NCI-H345 treated with DMSO at 0.1 percent for 48 hours (cell line): ENCODE measurements at regions not wholly inside any gene's neighbourhood (a gene's known extent, or its start where the extent isn't known, plus 50 kb on each side); places are given as distances from the start of the nearest gene placed in this dataset.

Source experiments
- DNase-seq: peaks from one replicate; lab custom pipeline; 2025; ENCODE audit not compliant: unreplicated experiment; lab: John Stamatoyannopoulos, UW

DNA sequence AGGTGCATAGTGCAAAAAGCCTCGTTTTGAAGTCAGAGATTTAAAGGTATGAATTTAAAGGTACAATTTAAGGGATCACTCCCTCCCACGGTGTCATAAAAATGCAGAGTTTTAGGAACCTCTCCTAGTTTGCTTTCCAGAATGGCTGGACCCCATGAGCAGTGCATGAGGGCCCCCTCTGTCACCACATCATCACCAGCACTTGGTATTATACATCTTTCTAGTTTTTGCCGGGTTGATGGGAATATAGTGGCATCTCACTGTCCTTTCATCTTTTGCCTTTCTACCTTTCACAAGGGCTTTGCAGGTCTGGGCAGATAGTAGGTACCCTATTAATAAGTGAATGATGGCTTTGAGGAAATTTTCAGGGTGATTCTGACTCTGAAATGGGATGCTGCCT lies 103.6 kb upstream of the AGBL1 start:
- DNase-seq, result no peak

- no peak for DNase-seq
Observed at GRCh38 chr15:85976986-85977385, 102.7 kb upstream of the AGBL1 start.

DNA sequence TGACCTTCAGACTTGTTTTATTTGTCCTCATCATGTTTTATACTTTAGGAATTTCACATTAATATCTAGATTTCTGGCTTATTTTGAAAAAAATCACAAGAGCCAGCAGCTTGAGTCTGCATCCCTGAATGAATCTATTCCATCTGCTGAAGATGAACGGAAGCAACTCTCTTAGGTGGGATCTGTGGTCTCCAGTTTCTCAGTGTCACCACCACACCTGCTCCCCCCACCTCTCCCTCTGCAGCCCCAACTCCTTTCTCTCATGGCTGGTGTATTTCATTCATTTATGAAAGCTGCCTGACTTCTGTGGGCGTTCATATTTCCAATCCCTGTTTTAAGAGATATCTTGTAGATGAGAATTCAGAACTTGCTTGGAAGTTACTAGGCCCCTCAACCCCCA lies 102.1 kb upstream of the AGBL1 start:
- no peak for DNase-seq

DNA sequence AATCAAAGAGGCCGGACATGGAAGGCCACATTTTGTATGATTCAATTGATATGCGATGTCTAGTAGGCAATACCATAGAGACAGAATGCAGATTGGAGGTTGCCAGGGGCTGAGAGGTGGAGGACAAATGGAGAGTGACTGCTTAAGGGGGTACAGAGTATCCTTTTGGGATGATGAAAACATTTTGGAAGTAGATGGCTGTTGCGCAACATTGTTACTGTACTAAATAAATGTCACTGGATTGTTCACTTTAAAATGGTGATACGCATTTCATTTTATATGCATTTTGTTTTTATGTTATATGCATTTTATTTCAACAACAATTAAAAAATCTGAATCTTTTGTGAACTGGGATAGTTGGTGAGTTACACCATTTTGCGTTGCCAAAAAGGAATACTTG lies 99.7 kb upstream of the AGBL1 start:
- no peak for DNase-seq

GRCh38 chr15:85980946-85981345 lies 98.7 kb upstream of the AGBL1 start:
- no peak for DNase-seq

GRCh38 chr15:85984241-85984640 lies 95.4 kb upstream of the AGBL1 start:
- no peak for DNase-seq

DNA sequence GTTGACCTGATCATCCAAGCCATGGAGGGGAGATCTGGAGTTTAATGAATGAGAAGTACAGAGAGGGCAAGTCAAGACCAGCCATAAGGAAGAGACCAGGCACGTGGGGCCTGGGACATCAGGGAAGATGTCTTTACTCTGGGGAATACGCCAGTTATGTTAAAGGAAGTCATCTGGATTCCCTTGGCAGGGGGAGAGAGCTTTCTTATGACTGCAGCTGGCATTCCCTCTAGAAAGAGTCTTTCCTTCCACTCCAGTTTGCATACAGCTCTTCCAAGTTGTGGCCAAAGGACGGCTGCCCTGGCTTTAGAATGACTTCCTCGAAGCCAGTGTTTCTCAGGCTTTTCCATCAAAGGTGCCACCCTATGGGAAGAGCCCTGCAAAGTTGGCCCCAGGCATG lies 93.6 kb upstream of the AGBL1 start:
- DNase-seq, result no peak

- DNase-seq, result no peak
Observed at GRCh38 chr15:85986741-85987140, 92.9 kb upstream of the AGBL1 start.

DNA sequence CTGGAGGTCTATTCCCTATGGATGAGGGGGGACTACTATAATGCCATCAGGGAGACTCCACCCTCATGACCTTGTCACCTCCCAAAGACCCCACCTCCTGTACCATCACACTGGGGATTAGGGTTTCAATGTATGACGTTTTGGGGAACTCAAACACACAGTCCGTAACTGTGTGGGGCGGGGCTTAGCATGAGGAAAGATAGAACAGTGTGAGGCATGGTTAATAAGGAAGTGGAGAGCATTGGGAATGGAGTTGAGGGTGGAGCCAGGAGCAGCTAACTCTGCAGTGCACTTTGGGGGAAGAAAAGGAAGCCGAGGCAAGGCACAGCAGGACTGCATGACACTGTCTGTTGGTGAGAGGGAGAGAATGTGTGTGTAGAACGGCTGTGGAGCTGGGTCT lies 90.9 kb upstream of the AGBL1 start:
- no peak for DNase-seq

DNA sequence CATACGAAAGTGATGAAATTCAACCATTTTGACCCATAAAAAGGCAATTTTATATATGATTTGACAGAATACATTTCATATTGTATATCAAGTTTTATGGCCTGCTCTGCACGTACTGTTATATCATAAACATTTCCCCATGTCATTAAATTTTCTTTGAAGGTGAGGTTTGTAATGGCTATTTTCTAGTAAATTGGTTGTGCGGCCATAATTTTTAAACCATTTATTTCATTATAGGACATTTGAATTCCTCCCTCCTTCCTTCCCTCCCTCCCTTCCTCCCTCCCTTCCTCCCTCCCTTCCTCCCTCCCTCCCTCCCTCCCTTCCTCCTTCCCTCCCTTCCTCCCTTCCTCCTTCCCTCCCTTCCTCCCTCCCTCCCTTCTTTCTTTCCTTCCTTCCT lies 87.4 kb upstream of the AGBL1 start:
- no peak for DNase-seq

GRCh38 chr15:85993116-85993515 lies 86.6 kb upstream of the AGBL1 start:
- DNase-seq, result no peak

- DNase-seq, result no peak
Observed at GRCh38 chr15:85997618-85998017, 82.1 kb upstream of the AGBL1 start.

DNA sequence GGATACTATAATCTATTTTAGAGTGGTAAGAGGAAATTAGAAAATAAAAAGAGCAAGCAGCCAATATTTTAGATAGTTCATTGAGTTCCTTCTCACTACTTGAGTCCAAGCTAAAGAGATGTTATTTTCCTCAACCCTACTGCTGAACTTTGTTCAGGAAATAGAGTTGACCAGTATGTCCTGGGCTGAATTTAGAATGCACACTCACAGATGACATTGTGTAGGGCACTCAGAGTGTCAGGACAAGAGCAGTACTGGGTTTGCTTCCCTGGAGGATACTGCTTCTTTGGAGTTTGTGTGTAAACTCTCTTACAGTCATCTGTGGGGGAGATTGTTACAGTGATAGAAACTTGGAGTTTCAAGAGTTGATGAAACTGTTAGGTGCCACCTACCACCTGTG lies 80.0 kb upstream of the AGBL1 start:
- no peak for DNase-seq

DNA sequence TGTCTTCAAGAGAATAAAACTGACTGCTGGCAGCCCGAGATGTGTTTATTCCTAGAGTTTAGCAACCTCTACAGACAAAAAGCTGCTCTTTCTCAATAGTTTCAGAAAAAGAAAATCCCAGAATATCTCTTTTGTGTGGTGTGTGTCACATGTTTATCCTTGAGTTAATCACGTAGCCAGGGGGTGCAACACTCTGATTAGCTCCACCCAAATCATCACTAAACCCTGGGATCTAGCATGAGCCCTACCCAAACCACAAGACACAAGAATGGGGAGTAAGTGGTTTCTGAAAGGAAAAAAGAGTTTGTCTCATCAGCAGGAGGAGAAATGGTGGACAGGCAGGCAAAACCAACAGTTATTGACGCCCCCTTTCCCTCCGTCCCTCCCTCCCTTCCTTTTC lies 78.5 kb upstream of the AGBL1 start:
- no peak for DNase-seq

- DNase-seq, result no peak
Observed at GRCh38 chr15:86002444-86002843, 77.2 kb upstream of the AGBL1 start.

GRCh38 chr15:86004061-86004460 lies 75.6 kb upstream of the AGBL1 start:
- no peak for DNase-seq

GRCh38 chr15:86006546-86006945 lies 73.1 kb upstream of the AGBL1 start:
- DNase-seq, result no peak

- no peak for DNase-seq
Observed at GRCh38 chr15:86009727-86010126, 69.9 kb upstream of the AGBL1 start.

- no peak for DNase-seq
Observed at GRCh38 chr15:86010398-86010797, 69.3 kb upstream of the AGBL1 start.

GRCh38 chr15:86010891-86011290 lies 68.8 kb upstream of the AGBL1 start:
- DNase-seq, result no peak

DNA sequence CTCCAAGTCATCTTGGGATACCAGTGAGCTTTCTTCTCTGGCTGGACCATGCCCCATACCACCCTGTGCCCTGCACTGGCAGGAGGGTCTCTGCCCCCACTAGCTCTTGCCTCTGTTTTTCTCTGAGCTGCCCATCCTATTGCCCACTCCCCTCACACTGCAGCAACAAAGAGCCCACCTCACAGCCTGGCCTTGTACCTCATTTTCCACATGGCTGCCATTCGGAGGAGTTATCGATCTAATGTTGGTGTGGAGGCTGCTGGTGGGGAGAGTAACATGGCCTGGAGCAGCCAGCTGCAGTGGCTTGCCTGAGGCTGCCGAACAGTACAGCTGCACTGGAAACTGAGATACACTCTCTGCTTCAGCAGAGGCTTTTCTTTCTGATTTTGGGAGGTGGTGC lies 65.7 kb upstream of the AGBL1 start:
- DNase-seq, result no peak

DNA sequence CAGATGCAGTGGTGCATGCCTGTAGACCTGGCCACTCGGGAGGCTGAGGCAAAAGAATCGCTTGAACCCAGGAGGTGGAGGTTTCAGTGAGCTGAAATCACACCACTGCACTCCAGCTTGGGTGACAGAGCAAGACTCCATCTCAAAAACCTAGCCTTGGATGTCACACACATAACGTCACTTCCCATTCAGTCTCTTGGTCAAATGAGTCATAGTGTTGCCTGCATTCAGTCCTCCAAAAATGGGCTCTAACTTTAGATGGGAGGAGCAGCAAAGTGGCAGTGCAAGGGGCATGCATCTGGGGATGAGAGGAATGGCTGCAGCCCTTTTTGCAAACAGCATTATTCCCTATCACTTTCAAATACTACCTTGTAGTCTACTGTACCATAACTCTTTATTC lies 62.9 kb upstream of the AGBL1 start:
- DNase-seq, result no peak

GRCh38 chr15:86018679-86019078 lies 61.0 kb upstream of the AGBL1 start:
- no peak for DNase-seq
